ENCODE measurements at regions not wholly inside any gene's neighbourhood (a gene's known extent, or its start where the extent isn't known, plus 50 kb on each side); places are given as distances from the start of the nearest gene placed in this dataset.

GRCh38 chr7:145347271-145347670, 511.4 kb upstream of the TPK1 start (continued):
- TF ChIP-seq ETV6 (IDR thresholded peaks at IDR 0.05; ENCODE audit: borderline replicate concordance in 1 of 2, low read depth in 2 of 2, low read length in 1 of 2) = no peak
- TF ChIP-seq ETV6 (CRISPR knock-in tag; IDR thresholded peaks at IDR 0.05; ENCODE audit: borderline replicate concordance) = no peak
- TF ChIP-seq ZNF316 (IDR thresholded peaks at IDR 0.05) = no peak
- TF ChIP-seq CREBBP (IDR thresholded peaks at IDR 0.05; ENCODE audit: low read depth, low read length) = no peak
- TF ChIP-seq ZNF431 (CRISPR knock-in tag; IDR thresholded peaks at IDR 0.05) = no peak

- CTCF ChIA-PET (ENCODE audit: low intra/inter-chr PET ratio) = interaction anchor here (0.7 kb wide), 1 partner anchor 451 kb away, joined by 3 read pairs; no protein-coding TSS in a partner anchor
- Histone ChIP-seq H3K79me2 (ENCODE audit: control insufficient read depth, insufficient read depth, low read length) (no peaks in the 10 kb centered on the region), H3K27me3 (ENCODE audit: control insufficient read depth in 2 of 2, insufficient read depth in 2 of 2, low read length in 2 of 2) (no peaks in the 10 kb centered on the region), H4K20me1 (replicated peaks; ENCODE audit: control insufficient read depth, insufficient read depth, low read length) (no peaks in the 10 kb centered on the region), H3K27ac (ENCODE audit: extremely low read depth, low read depth, low read length) (no peak overlapping the region), H2AFZ (ENCODE audit: low read depth, low read length) (no peak overlapping the region), H3K9me3 (replicated peaks; ENCODE audit: control insufficient read depth, insufficient read depth, low read depth, low read length) (0 out of 2 replicates have a peak, but pooled peaks cover 3% of the 10 kb centered on the region), H3K9ac (ENCODE audit: insufficient read depth in 1 of 2, low read depth in 2 of 2, low read length in 2 of 2) (no peak overlapping the region), H3K4me3 (no peak overlapping the region), H3K9me1 (ENCODE audit: control insufficient read depth, insufficient read depth, low read length) (no peaks in the 10 kb centered on the region), H3K36me3 (ENCODE audit: control insufficient read depth, insufficient read depth, low read length) (no peaks in the 10 kb centered on the region), H3K4me1 (replicated peaks in 1 of 2; ENCODE audit: control insufficient read depth in 2 of 2, insufficient read depth in 2 of 2, low read length in 2 of 2) (no peaks in the 10 kb centered on the region), H3K4me2 (ENCODE audit: insufficient read depth, low read length) (no peak overlapping the region)
- DNase-seq (ENCODE audit: extremely low read depth in 1 of 4, low spot score in 3 of 4) (no peak), ATAC-seq (no peak), FAIRE-seq (no peak)
- POLR2A ChIA-PET = no interaction called here
- in situ Hi-C loops (cut with MboI) (no loop called here), intact Hi-C loops (cut with micrococcal nuclease) (no loop called here)
- no peak for TF ChIP-seq ZSCAN29 (IDR thresholded peaks at IDR 0.05)
- no peak for TF ChIP-seq KAT2B (IDR thresholded peaks at IDR 0.05; ENCODE audit: low read depth, low read length)
- no TSS peak for BruUV-seq (replicated peaks)
- WGBS (ENCODE audit: insufficient coverage, low coverage, missing lambda C conversion rate) = 0% methylated on average over 2 of the region's 2 CpGs
These were observed 503.5 kb upstream of the TPK1 start for GRCh38 chr7:145339319-145339718.

All from K562 (cell line).